Activated T-helper 1 cell treated with anti-CD3 and anti-CD28 coated beads, Interleukin-12 subunit alpha, Interleukin-12 subunit beta, Interleukin-2, Interleukin-4 antibody, amounts not matched to agents 30 ng/mL and 10 ng/mL and 1 ng/mL, durations not matched to agents 14 hours and 24 hours and 36 hours (primary cell): ENCODE measurements at regions not wholly inside any gene's neighbourhood (a gene's known extent, or its start where the extent isn't known, plus 50 kb on each side); places are given as distances from the start of the nearest gene placed in this dataset.
A peak's percentile ranks its signal among the peaks of the same experiment; 100 is the strongest.

ENCODE experiments used
- DNase-seq: peaks from one replicate; pipeline ENCODE4 v3.0.0; 2021; ENCODE audit warnings: low spot score
- H3K27ac Mint-ChIP-seq: one replicate; pipeline ENCODE4 v1.8.0; 2021; ENCODE audit warnings: mild to moderate bottlenecking, mixed read lengths
- H3K27me3 Mint-ChIP-seq: one replicate; pipeline ENCODE4 v1.8.0; 2022; ENCODE audit warnings: mild to moderate bottlenecking, moderate library complexity, mixed read lengths; ENCODE audit not compliant: insufficient read depth
- H3K36me3 Mint-ChIP-seq: one replicate; pipeline ENCODE4 v1.8.0; 2021; ENCODE audit warnings: low read depth, mixed read lengths
- H3K4me1 Mint-ChIP-seq: one replicate; pipeline ENCODE4 v1.8.0; 2021; ENCODE audit warnings: low read depth, mixed read lengths
- H3K4me3 Mint-ChIP-seq: one replicate; pipeline ENCODE4 v1.8.0; 2021; ENCODE audit warnings: mild to moderate bottlenecking, moderate library complexity, mixed read lengths
- H3K9me3 Mint-ChIP-seq: one replicate; pipeline ENCODE4 v1.8.0; 2021; ENCODE audit warnings: mixed read lengths
- intact Hi-C: fragments of 100-400 bp; cut with micrococcal nuclease; formaldehyde crosslinking; loops from one replicate; pipeline ENCODE4 v1.15.1; 2024

- Mint-ChIP-seq H3K4me3 (no peak overlapping the region), H3K4me1 (no peaks in the 10 kb centered on the region), H3K27me3 (no peaks in the 10 kb centered on the region), H3K27ac (no peak overlapping the region), H3K9me3 (peaks cover 3% of the 10 kb centered on the region), H3K36me3 (no peaks in the 10 kb centered on the region)
- DNase-seq, result no peak
- intact Hi-C loops, result no loop called here
These were observed 754.8 kb upstream of the ADAMTS5 start for GRCh38 chr21:27721675-27722074.

- no peak overlapping the region for H3K4me3 Mint-ChIP-seq
- H3K36me3 Mint-ChIP-seq, result no peaks in the 10 kb centered on the region
- no peak overlapping the region for H3K27ac Mint-ChIP-seq
- peaks cover 3% of the 10 kb centered on the region for H3K9me3 Mint-ChIP-seq
- no peaks in the 10 kb centered on the region for H3K27me3 Mint-ChIP-seq
- DNase-seq, result no peak
- intact Hi-C loops, result no loop called here
- no peaks in the 10 kb centered on the region for H3K4me1 Mint-ChIP-seq
These were observed 752.3 kb upstream of the ADAMTS5 start for GRCh38 chr21:27719226-27719625.

- Mint-ChIP-seq H3K4me3 (no peak overlapping the region), H3K36me3 (no peaks in the 10 kb centered on the region), H3K4me1 (no peaks in the 10 kb centered on the region), H3K27ac (no peak overlapping the region), H3K9me3 (peaks cover 3% of the 10 kb centered on the region), H3K27me3 (no peaks in the 10 kb centered on the region)
- intact Hi-C loops, result no loop called here
- DNase-seq, result no peak
These were observed 748.2 kb upstream of the ADAMTS5 start for GRCh38 chr21:27715131-27715530.

- intact Hi-C loops, result no loop called here
- Mint-ChIP-seq H3K27me3 (no peaks in the 10 kb centered on the region), H3K27ac (no peak overlapping the region), H3K4me3 (no peak overlapping the region), H3K36me3 (no peaks in the 10 kb centered on the region), H3K9me3 (peaks cover under 1% of the 10 kb centered on the region), H3K4me1 (no peaks in the 10 kb centered on the region)
- DNase-seq, result no peak
These were observed 746.5 kb upstream of the ADAMTS5 start for GRCh38 chr21:27713154-27714109.

- DNase-seq, result no peak
- Mint-ChIP-seq H3K27ac (no peak overlapping the region), H3K27me3 (no peaks in the 10 kb centered on the region), H3K4me1 (no peaks in the 10 kb centered on the region), H3K4me3 (no peak overlapping the region), H3K9me3 (no peaks in the 10 kb centered on the region), H3K36me3 (no peaks in the 10 kb centered on the region)
- intact Hi-C loops, result loop anchor here (5.0 kb wide), 2 partner anchors 972 to 987 kb away; no protein-coding TSS in a partner anchor
These were observed 737.8 kb upstream of the ADAMTS5 start for GRCh38 chr21:27704567-27705166.

GRCh38 chr21:27703791-27704190 lies 736.9 kb upstream of the ADAMTS5 start:
- H3K27ac Mint-ChIP-seq, result no peak overlapping the region
- H3K4me1 Mint-ChIP-seq, result no peaks in the 10 kb centered on the region
- intact Hi-C loops, result loop anchor here (5.0 kb wide), 2 partner anchors 971 to 986 kb away; no protein-coding TSS in a partner anchor
- no peaks in the 10 kb centered on the region for H3K36me3 Mint-ChIP-seq
- no peak overlapping the region for H3K4me3 Mint-ChIP-seq
- no peaks in the 10 kb centered on the region for H3K9me3 Mint-ChIP-seq
- no peaks in the 10 kb centered on the region for H3K27me3 Mint-ChIP-seq
- DNase-seq, result no peak

- DNase-seq, result peak; percentile 25
- Mint-ChIP-seq H3K27me3 (peaks cover 3% of the 10 kb centered on the region), H3K4me1 (no peaks in the 10 kb centered on the region), H3K36me3 (no peaks in the 10 kb centered on the region), H3K4me3 (no peak overlapping the region), H3K9me3 (no peaks in the 10 kb centered on the region), H3K27ac (no peak overlapping the region)
- intact Hi-C loops, result loop anchor here (1.0 to 5.0 kb wide), 5 partner anchors 852 to 1044 kb away; no protein-coding TSS in a partner anchor
These were observed 734.2 kb upstream of the ADAMTS5 start for GRCh38 chr21:27700974-27701614.

GRCh38 chr21:27695246-27695645 lies 728.4 kb upstream of the ADAMTS5 start:
- intact Hi-C loops, result no loop called here
- DNase-seq, result no peak
- no peaks in the 10 kb centered on the region for H3K36me3 Mint-ChIP-seq
- no peak overlapping the region for H3K27ac Mint-ChIP-seq
- peaks cover 3% of the 10 kb centered on the region for H3K27me3 Mint-ChIP-seq
- H3K4me3 Mint-ChIP-seq, result no peak overlapping the region
- no peaks in the 10 kb centered on the region for H3K4me1 Mint-ChIP-seq
- H3K9me3 Mint-ChIP-seq, result no peaks in the 10 kb centered on the region

GRCh38 chr21:27694667-27695066 lies 727.8 kb upstream of the ADAMTS5 start:
- Mint-ChIP-seq H3K9me3 (no peaks in the 10 kb centered on the region), H3K4me1 (no peaks in the 10 kb centered on the region), H3K4me3 (no peak overlapping the region), H3K27me3 (peaks cover 3% of the 10 kb centered on the region), H3K27ac (no peak overlapping the region), H3K36me3 (no peaks in the 10 kb centered on the region)
- intact Hi-C loops, result no loop called here
- DNase-seq, result no peak

- Mint-ChIP-seq H3K36me3 (no peaks in the 10 kb centered on the region), H3K9me3 (no peaks in the 10 kb centered on the region), H3K4me3 (no peak overlapping the region), H3K27me3 (peaks cover 3% of the 10 kb centered on the region), H3K27ac (no peak overlapping the region), H3K4me1 (no peaks in the 10 kb centered on the region)
- intact Hi-C loops, result no loop called here
- DNase-seq, result no peak
These were observed 726.5 kb upstream of the ADAMTS5 start for GRCh38 chr21:27693376-27693775.

- no peak for DNase-seq
- no peak overlapping the region for H3K27ac Mint-ChIP-seq
- no peaks in the 10 kb centered on the region for H3K4me1 Mint-ChIP-seq
- H3K4me3 Mint-ChIP-seq, result no peak overlapping the region
- no peaks in the 10 kb centered on the region for H3K27me3 Mint-ChIP-seq
- intact Hi-C loops, result no loop called here
- no peaks in the 10 kb centered on the region for H3K36me3 Mint-ChIP-seq
- H3K9me3 Mint-ChIP-seq, result no peaks in the 10 kb centered on the region
These were observed 724.6 kb upstream of the ADAMTS5 start for GRCh38 chr21:27691516-27691915.

- no peaks in the 10 kb centered on the region for H3K36me3 Mint-ChIP-seq
- no peak overlapping the region for H3K4me3 Mint-ChIP-seq
- H3K27me3 Mint-ChIP-seq, result no peaks in the 10 kb centered on the region
- intact Hi-C loops, result no loop called here
- no peaks in the 10 kb centered on the region for H3K4me1 Mint-ChIP-seq
- DNase-seq, result no peak
- no peak overlapping the region for H3K27ac Mint-ChIP-seq
- H3K9me3 Mint-ChIP-seq, result no peaks in the 10 kb centered on the region
These were observed 724.1 kb upstream of the ADAMTS5 start for GRCh38 chr21:27691006-27691405.

- H3K4me1 Mint-ChIP-seq, result no peaks in the 10 kb centered on the region
- H3K27ac Mint-ChIP-seq, result no peak overlapping the region
- H3K9me3 Mint-ChIP-seq, result no peaks in the 10 kb centered on the region
- H3K36me3 Mint-ChIP-seq, result no peaks in the 10 kb centered on the region
- H3K27me3 Mint-ChIP-seq, result no peaks in the 10 kb centered on the region
- DNase-seq, result no peak
- intact Hi-C loops, result no loop called here
- H3K4me3 Mint-ChIP-seq, result no peak overlapping the region
These were observed 723.5 kb upstream of the ADAMTS5 start for GRCh38 chr21:27690426-27690825.
